RWPE2 (cell line): ENCODE measurements at regions not wholly inside any gene's neighbourhood (a gene's known extent, or its start where the extent isn't known, plus 50 kb on each side); places are given as distances from the start of the nearest gene placed in this dataset.

Experiments used
- ATAC-seq: fragments of 200-7000 bp; cut with Tn5 transposase; 3 replicates; pipeline ENCODE4 v1.9.1; 2021; ENCODE audit warnings: low read depth
- DNase-seq: peaks from one replicate; pipeline ENCODE4 v3.0.0-alpha.2; 2020; ENCODE audit warnings: low spot score
- H3K27ac ChIP-seq: fragments of 450-650 bp; 2 replicates; pipeline ENCODE4 v1.5.1; 2017; ENCODE audit warnings: mild to moderate bottlenecking; ENCODE audit not compliant: poor library complexity, severe bottlenecking
- H3K27me3 ChIP-seq: fragments of 250-450 bp; sonication (Bioruptor Pico); 2 replicates; pipeline ENCODE4 v1.5.1; 2021; ENCODE audit warnings: mild to moderate bottlenecking, moderate library complexity; ENCODE audit not compliant: insufficient read depth, poor library complexity, severe bottlenecking
- H3K36me3 ChIP-seq: fragments of 250-450 bp; sonication (Bioruptor Pico); 2 replicates; pipeline ENCODE4 v1.5.1; 2020; ENCODE audit warnings: low read depth, mild to moderate bottlenecking, moderate library complexity
- H3K4me1 ChIP-seq: fragments of 250-450 bp; sonication (Bioruptor Pico); 2 replicates; pipeline ENCODE4 v1.5.1; 2021; ENCODE audit warnings: mild to moderate bottlenecking, moderate library complexity; ENCODE audit not compliant: insufficient read depth, poor library complexity, severe bottlenecking
- H3K4me3 ChIP-seq: fragments of 250-450 bp; sonication (Bioruptor Pico); 2 replicates; pipeline ENCODE4 v1.5.1; 2021; ENCODE audit warnings: mild to moderate bottlenecking, moderate library complexity; ENCODE audit not compliant: severe bottlenecking
- H3K9me3 ChIP-seq: fragments of 250-450 bp; sonication (Bioruptor Pico); 2 replicates; pipeline ENCODE4 v1.5.1; 2021; ENCODE audit warnings: mild to moderate bottlenecking, moderate library complexity; ENCODE audit not compliant: severe bottlenecking
- CTCF ChIP-seq: fragments of 450-650 bp; IDR thresholded peaks from one replicate; pipeline ENCODE4 v1.5.1; 2017; ENCODE audit warnings: mild to moderate bottlenecking, moderate library complexity; ENCODE audit not compliant: poor library complexity, severe bottlenecking

- Histone ChIP-seq H3K9me3 (no peaks in the 10 kb centered on the region), H3K27me3 (peaks cover 2% of the 10 kb centered on the region), H3K4me3 (no peak overlapping the region), H3K27ac (no peak overlapping the region), H3K4me1 (no peaks in the 10 kb centered on the region), H3K36me3 (no peaks in the 10 kb centered on the region)
- DNase-seq, result no peak
- no peak for TF ChIP-seq CTCF
- ATAC-seq, result no peak
Observed at GRCh38 chr2:137812517-137812916, 151.8 kb upstream of the HNMT start.

- Histone ChIP-seq H3K27ac (no peak overlapping the region), H3K9me3 (no peaks in the 10 kb centered on the region), H3K36me3 (no peaks in the 10 kb centered on the region), H3K4me1 (no peaks in the 10 kb centered on the region), H3K27me3 (peaks cover 2% of the 10 kb centered on the region), H3K4me3 (no peak overlapping the region)
- DNase-seq (no peak), ATAC-seq (no peak)
- no peak for TF ChIP-seq CTCF
Observed at GRCh38 chr2:137813176-137813575, 151.1 kb upstream of the HNMT start.

- Histone ChIP-seq H3K36me3 (no peaks in the 10 kb centered on the region), H3K4me1 (no peaks in the 10 kb centered on the region), H3K4me3 (no peak overlapping the region), H3K9me3 (no peaks in the 10 kb centered on the region), H3K27ac (no peak overlapping the region), H3K27me3 (peaks cover 2% of the 10 kb centered on the region)
- ATAC-seq (no peak), DNase-seq (no peak)
- TF ChIP-seq CTCF, result no peak
Observed at GRCh38 chr2:137817058-137817457, 147.2 kb upstream of the HNMT start.

- Histone ChIP-seq H3K9me3 (no peaks in the 10 kb centered on the region), H3K4me1 (no peaks in the 10 kb centered on the region), H3K4me3 (no peak overlapping the region), H3K27me3 (no peaks in the 10 kb centered on the region), H3K36me3 (no peaks in the 10 kb centered on the region), H3K27ac (no peak overlapping the region)
- TF ChIP-seq CTCF, result no peak
- ATAC-seq (no peak), DNase-seq (no peak)
Observed at GRCh38 chr2:137823196-137823595, 141.1 kb upstream of the HNMT start.

- no peaks in the 10 kb centered on the region for H3K27me3 ChIP-seq
- no peak overlapping the region for H3K4me3 ChIP-seq
- H3K9me3 ChIP-seq, result no peaks in the 10 kb centered on the region
- H3K27ac ChIP-seq, result no peak overlapping the region
- no peak for ATAC-seq
- H3K4me1 ChIP-seq, result no peaks in the 10 kb centered on the region
- H3K36me3 ChIP-seq, result no peaks in the 10 kb centered on the region
- DNase-seq, result no peak
- no peak for TF ChIP-seq CTCF
Observed at GRCh38 chr2:137824501-137824900, 139.8 kb upstream of the HNMT start.
